COR-L47 (cell line): ENCODE measurements at regions not wholly inside any gene's neighbourhood (a gene's known extent, or its start where the extent isn't known, plus 50 kb on each side); places are given as distances from the start of the nearest gene placed in this dataset.

ENCODE experiments used
- DNase-seq: peaks from one replicate; lab custom pipeline; 2025; lab: John Stamatoyannopoulos, UW

GRCh38 chr12:76706761-76707160, 57.2 kb upstream of the ZDHHC17 start:
- DNase-seq: no peak

GRCh38 chr12:76707772-76708171, 56.1 kb upstream of the ZDHHC17 start:
- DNase-seq: no peak

GRCh38 chr12:76708296-76708695, 55.6 kb upstream of the ZDHHC17 start:
- no peak for DNase-seq

- DNase-seq: no peak
Measured at GRCh38 chr12:76711241-76711640, 52.7 kb upstream of the ZDHHC17 start.

- DNase-seq: no peak
Measured at GRCh38 chr12:76713130-76713529, 50.8 kb upstream of the ZDHHC17 start.

GRCh38 chr12:76713986-76714385, 49.9 kb upstream of the ZDHHC17 start:
- no peak for DNase-seq
